Thoracic aorta (tissue), 2 donors: ENCODE measurements at regions not wholly inside any gene's neighbourhood (a gene's known extent, or its start where the extent isn't known, plus 50 kb on each side); places are given as distances from the start of the nearest gene placed in this dataset.

Experiments
- ATAC-seq: fragments of 150-250 bp; one replicate; pipeline ENCODE4 v1.8.0; 2017; ENCODE audit warnings: low read depth; ENCODE audit not compliant: insufficient number of reproducible peaks, low FRiP score
- DNase-seq: peaks from one replicate; pipeline ENCODE4 v3.0.0-alpha.2; 2020; ENCODE audit warnings: low spot score
- H3K27ac ChIP-seq, 2 donors: fragments of 200-600 bp; sonication (generic); 1 replicate in 1 of 2; 2 replicates in 1 of 2; pipeline ENCODE4 v1.5.1; 2016; ENCODE audit warnings: mild to moderate bottlenecking in 2 of 2, moderate library complexity in 2 of 2
- H3K27me3 ChIP-seq: fragments of 200-600 bp; sonication (generic); replicated peaks from 2 replicates; pipeline ENCODE4 v1.6.0; 2016; ENCODE audit warnings: mild to moderate bottlenecking; ENCODE audit not compliant: insufficient read depth
- H3K36me3 ChIP-seq: fragments of 200-600 bp; sonication (generic); one replicate; pipeline ENCODE4 v1.5.1; 2016
- H3K4me1 ChIP-seq, 2 donors: fragments of 200-600 bp; sonication (generic); 1 replicate in 1 of 2; 2 replicates in 1 of 2; pipeline versions ENCODE4 v1.5.1 to v1.6.0; 2016; ENCODE audit warnings: low read depth in 2 of 2, mild to moderate bottlenecking in 1 of 2; ENCODE audit not compliant: control insufficient read depth in 1 of 2
- H3K4me3 ChIP-seq: fragments of 200-600 bp; sonication (generic); 2 replicates; pipeline ENCODE4 v1.5.1; 2016; ENCODE audit warnings: mild to moderate bottlenecking
- H3K9me3 ChIP-seq: fragments of 200-600 bp; sonication (generic); 2 replicates; pipeline ENCODE4 v1.5.1; 2016
- TF ChIP-seq, protein P1 (sequence below): fragments of 200-600 bp; sonication (generic); IDR thresholded peaks from one replicate; pipeline ENCODE4 v1.5.1; 2019; ENCODE audit warnings: antibody characterized with exemption

DNA sequence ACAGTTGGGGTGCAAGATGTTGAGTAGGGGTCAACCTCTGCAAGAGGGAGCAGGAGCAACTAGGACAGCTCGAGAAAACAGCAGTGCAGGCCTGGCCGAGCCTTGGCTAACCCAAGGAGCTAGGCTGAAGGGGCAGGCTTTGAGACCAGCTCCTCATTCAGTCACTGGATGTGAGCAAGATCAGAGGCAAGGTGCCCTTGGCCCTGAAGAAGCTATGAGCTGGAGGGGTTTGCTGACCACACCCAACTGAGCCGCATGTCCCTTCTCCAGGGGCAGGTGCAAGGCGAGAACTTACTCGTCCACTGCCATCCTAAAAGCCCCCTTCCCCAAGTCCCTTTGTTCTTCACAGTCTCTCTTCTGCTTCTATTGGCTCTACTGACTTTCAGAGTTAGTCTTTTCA is 126.1 kb upstream of the UBL3 start:
- no peaks in the 10 kb centered on the region for H3K4me1 ChIP-seq
- DNase-seq = no peak
- no peaks in the 10 kb centered on the region for H3K9me3 ChIP-seq
- H3K27ac ChIP-seq = no peak overlapping the region
- H3K27me3 ChIP-seq = no peaks in the 10 kb centered on the region
- H3K4me3 ChIP-seq = no peak overlapping the region
- TF ChIP-seq, protein P1, sequence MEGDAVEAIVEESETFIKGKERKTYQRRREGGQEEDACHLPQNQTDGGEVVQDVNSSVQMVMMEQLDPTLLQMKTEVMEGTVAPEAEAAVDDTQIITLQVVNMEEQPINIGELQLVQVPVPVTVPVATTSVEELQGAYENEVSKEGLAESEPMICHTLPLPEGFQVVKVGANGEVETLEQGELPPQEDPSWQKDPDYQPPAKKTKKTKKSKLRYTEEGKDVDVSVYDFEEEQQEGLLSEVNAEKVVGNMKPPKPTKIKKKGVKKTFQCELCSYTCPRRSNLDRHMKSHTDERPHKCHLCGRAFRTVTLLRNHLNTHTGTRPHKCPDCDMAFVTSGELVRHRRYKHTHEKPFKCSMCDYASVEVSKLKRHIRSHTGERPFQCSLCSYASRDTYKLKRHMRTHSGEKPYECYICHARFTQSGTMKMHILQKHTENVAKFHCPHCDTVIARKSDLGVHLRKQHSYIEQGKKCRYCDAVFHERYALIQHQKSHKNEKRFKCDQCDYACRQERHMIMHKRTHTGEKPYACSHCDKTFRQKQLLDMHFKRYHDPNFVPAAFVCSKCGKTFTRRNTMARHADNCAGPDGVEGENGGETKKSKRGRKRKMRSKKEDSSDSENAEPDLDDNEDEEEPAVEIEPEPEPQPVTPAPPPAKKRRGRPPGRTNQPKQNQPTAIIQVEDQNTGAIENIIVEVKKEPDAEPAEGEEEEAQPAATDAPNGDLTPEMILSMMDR = no peak
- no peaks in the 10 kb centered on the region for H3K36me3 ChIP-seq
- no peak for ATAC-seq

GRCh38 chr13:29975283-29975682 is 124.9 kb upstream of the UBL3 start:
- ATAC-seq (no peak), DNase-seq (no peak)
- Histone ChIP-seq H3K27ac (no peak overlapping the region), H3K36me3 (no peaks in the 10 kb centered on the region), H3K4me1 (no peaks in the 10 kb centered on the region), H3K9me3 (no peaks in the 10 kb centered on the region), H3K27me3 (no peaks in the 10 kb centered on the region), H3K4me3 (no peak overlapping the region)
- TF ChIP-seq, protein P1 = no peak

DNA sequence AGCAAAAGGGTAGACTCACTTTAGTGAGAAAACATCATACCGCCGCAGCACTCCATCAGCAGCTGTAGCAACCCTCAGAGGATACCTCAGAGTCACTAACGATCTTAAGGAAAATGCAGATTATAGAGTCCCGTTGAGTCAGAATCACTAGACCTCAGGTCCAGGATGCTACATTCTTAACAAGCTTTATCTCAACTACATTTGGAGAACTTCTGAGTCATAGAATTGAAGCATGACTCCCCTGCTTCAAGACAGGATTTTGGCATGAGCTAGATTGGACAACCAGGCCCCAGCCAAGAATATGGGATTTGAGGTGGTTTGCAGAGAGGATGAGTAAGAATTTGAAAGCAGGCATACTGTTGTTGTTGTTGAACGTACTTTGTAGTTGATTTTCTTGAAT is 118.9 kb upstream of the UBL3 start:
- DNase-seq (no peak), ATAC-seq (no peak)
- Histone ChIP-seq H3K4me3 (no peak overlapping the region), H3K36me3 (no peaks in the 10 kb centered on the region), H3K27ac (no peak overlapping the region), H3K27me3 (no peaks in the 10 kb centered on the region), H3K9me3 (peaks cover 9% of the 10 kb centered on the region), H3K4me1 (no peaks in the 10 kb centered on the region)
- TF ChIP-seq, protein P1 = no peak

GRCh38 chr13:29964181-29964845 is 113.9 kb upstream of the UBL3 start:
- Histone ChIP-seq H3K27ac (no peak overlapping the region), H3K4me3 (no peak overlapping the region), H3K9me3 (peaks cover 9% of the 10 kb centered on the region), H3K27me3 (no peaks in the 10 kb centered on the region), H3K4me1 (no peaks in the 10 kb centered on the region), H3K36me3 (no peaks in the 10 kb centered on the region)
- no peak for ATAC-seq
- TF ChIP-seq, protein P1 = no peak
- DNase-seq = no peak

DNA sequence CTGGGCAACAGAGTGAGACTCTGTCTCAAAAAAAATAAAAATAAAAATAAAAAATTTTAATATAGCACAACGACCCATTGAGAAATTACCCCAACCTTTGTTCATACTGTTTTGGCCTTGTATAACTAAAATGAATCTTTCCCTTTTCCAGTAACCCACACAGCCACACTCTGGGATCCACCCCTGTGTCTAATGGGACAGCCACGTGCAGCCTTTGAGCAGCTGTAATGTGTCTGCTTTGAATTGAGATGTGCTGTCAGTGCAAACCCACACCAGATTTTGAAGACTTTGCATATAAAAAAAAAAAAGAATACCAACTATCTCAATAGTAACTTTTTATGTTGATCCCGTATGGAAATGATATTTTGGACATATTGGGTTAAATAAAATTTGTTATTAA is 112.7 kb upstream of the UBL3 start:
- ATAC-seq = no peak
- TF ChIP-seq, protein P1 = no peak
- Histone ChIP-seq H3K27me3 (no peaks in the 10 kb centered on the region), H3K27ac (no peak overlapping the region), H3K9me3 (peaks cover 9% of the 10 kb centered on the region), H3K36me3 (no peaks in the 10 kb centered on the region), H3K4me3 (no peak overlapping the region), H3K4me1 (no peaks in the 10 kb centered on the region)
- no peak for DNase-seq
